Dermis microvascular lymphatic vessel endothelial cell (primary cell): ENCODE measurements at regions not wholly inside any gene's neighbourhood (a gene's known extent, or its start where the extent isn't known, plus 50 kb on each side); places are given as distances from the start of the nearest gene placed in this dataset.

Source experiments
- DNase-seq, 2 donors: peaks; one replicate each; pipeline versions ENCODE4 v3.0.0 to v3.0.0-alpha.2; 2010; ENCODE audit warnings: low read depth in 2 of 2

DNA sequence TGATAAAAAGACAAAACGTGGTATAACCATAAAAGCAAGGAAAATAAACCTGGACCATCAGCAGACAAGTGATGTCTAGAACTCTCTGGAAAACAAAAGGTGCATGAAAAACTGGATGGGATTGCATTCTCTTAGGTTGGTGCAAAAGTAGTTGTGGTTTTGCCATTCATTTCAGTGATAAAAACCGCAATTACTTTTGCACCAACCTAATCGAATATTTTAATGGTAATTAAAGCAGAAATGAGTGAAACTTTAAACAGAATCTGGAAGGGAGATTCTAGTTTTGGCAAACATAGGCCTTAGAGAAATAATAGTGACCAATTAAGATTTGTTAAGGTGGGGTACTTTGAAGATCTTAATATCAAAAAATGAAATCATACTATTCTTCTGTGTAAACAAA lies 800.8 kb upstream of the GYPC start:
- no peak for DNase-seq

DNA sequence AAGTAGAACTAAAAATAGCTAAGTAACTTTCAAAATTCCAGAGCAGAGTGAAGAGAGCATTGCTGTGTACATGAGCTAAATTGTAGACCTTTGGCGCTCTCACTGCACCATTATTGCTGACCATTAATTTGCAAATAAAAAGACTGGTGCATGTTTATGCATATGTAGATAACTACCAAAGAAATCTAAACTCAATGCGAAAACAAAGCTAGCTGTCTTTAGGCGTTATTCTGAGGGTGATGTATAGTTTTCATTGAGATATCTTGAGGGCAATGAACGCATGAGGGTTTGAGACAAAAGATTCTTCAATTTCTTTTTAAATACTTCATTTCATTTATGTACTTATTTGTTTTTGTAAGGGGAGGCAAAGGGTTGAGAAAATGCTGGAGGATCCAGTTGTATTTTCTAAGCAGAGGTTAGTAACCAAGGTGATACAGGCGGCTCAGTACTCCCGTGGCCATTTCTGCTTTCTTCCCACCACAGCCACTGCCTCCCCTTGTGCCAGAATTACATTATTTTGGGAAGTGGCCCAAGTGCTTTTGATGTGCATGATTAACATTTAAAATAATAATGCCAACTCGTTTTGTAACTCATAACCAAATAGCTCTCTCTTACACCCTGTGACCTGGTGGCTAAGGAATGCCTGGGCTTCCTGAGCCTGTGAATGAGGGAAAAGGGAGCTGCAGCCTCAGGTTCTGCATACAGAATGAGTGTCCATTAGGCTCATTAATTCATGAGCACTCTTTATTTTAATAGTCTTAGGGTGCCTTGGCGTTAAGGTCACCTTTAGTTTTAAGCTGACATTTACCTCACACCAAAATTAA lies 797.8 kb upstream of the GYPC start:
- DNase-seq: no peak

GRCh38 chr2:125861461-125861860 lies 794.5 kb upstream of the GYPC start:
- no peak for DNase-seq

GRCh38 chr2:125867908-125868307 lies 788.0 kb upstream of the GYPC start:
- DNase-seq: no peak

- no peak for DNase-seq
These were observed 785.7 kb upstream of the GYPC start for GRCh38 chr2:125870264-125870663.

- no peak for DNase-seq
These were observed 785.2 kb upstream of the GYPC start for GRCh38 chr2:125870746-125871145.

DNA sequence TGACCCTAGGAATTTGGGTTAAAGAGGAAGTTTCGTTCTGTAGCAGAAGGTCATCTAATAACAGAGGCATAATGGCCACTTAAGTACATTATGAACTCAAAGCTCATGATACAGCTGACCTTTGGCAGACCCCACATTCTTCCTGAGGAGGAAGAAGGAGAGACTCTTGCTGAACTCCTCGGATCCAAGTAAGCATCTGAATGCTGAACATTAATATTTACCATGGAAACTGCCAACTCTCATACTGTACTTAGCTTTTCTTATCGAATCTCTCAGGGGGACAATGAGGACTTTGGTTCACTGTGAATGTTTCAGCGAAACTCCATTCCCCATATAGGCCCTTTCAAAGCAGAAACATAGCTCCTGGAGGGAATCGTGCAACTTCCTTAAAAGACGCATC lies 781.4 kb upstream of the GYPC start:
- DNase-seq: no peak

DNA sequence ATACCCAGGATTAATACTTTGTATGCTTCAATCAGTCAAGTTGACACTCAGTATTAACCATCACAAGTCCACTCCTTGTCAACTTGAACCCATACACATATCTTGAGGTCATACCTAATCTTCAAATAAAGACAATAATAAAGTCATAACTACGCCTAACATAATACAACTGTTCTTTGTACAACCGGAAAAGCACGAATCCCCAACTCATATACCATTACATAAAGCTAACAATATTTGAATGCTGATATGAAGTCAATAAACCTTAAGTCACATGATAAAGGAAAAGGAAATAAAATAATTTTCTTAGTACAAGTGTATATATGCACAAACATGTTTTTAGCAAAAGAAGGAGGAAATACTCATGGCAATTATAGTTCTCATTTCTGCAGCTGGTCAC lies 770.6 kb upstream of the GYPC start:
- DNase-seq: no peak

- DNase-seq: no peak
These were observed 769.8 kb upstream of the GYPC start for GRCh38 chr2:125886153-125886552.

- no peak for DNase-seq
These were observed 754.7 kb upstream of the GYPC start for GRCh38 chr2:125901278-125901677.

- DNase-seq: no peak
These were observed 729.9 kb upstream of the GYPC start for GRCh38 chr2:125925891-125926546.

- no peak for DNase-seq
These were observed 720.4 kb upstream of the GYPC start for GRCh38 chr2:125935559-125935958.

GRCh38 chr2:125942585-125943424 lies 713.2 kb upstream of the GYPC start:
- DNase-seq: no peak

DNA sequence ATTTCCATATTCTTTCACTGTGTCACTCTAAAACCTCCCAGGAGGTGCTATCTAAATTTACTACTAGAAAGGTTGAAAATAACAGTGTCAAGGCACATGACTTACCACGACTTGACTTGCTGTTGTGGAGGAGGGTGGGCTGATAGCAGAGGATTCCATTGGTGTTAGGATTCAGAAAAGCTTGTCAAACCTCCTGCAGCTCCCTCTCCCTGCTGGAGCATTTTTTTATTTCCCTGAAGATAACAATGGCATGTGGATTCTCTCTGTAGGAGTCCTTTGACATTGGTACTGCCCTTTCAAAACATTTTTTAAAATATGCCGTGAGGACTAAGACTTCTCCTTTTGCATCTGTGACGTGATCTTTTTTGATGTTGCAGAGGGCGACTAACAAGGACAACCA lies 696.9 kb upstream of the GYPC start:
- no peak for DNase-seq

- no peak for DNase-seq
These were observed 694.2 kb upstream of the GYPC start for GRCh38 chr2:125961739-125962138.

DNA sequence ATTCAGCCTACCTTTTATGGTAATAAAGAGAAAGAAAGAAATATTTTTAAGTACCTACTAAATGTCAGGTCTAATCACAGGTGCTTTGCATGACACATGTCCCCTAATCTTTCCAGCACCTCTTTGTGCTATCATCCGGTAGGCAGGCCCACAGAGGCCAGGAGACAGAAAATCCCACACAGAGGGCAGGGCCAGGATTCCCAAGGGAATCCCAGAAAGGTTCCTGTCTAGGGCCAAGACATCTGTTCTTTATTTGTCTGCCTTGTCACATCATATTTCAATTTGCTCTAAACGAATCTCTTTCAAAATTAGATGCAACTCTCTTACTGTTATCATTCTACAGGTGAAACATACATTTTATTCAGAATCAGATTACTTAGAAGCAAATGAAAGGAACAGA lies 676.1 kb upstream of the GYPC start:
- no peak for DNase-seq

DNA sequence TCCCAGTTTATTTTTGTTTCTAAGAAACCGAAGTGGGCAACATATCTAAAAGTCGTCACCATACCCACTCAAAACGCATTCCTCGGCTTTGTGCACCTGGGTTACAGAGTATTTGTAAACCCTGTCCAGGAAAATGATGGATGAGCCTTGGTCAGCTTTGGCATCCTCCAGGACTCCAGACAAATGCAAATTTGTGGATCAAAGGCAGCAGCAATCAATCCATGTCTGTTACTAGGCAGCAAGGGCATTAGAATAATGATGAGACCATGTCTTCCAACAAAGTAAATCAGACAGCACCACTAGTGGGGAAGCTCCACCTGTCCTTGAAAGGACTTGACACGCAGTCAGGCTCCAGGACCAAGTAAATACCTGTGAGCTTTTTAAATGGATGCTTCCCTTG lies 672.6 kb upstream of the GYPC start:
- DNase-seq: no peak

- no peak for DNase-seq
These were observed 626.6 kb upstream of the GYPC start for GRCh38 chr2:126029316-126029715.

DNA sequence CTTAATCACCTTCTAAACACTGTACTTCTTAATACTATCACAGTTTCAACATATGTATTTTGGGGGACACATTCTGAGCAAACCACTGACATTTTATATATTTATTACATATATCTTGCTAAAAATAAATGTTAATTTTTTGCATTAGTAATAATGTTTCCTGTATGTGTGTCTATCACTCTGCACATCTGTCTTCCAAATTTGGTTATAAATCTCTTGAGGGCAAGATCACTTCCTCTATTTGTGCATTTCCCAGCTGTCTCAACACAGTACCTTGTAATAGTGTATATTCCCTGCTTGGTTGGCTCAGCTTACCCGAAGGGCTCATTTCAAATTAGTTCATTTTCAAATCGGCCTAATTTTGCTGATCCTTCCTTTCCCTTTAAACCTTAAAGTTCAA lies 617.1 kb upstream of the GYPC start:
- DNase-seq: no peak

GRCh38 chr2:126041391-126042047 lies 614.4 kb upstream of the GYPC start:
- DNase-seq: no peak

DNA sequence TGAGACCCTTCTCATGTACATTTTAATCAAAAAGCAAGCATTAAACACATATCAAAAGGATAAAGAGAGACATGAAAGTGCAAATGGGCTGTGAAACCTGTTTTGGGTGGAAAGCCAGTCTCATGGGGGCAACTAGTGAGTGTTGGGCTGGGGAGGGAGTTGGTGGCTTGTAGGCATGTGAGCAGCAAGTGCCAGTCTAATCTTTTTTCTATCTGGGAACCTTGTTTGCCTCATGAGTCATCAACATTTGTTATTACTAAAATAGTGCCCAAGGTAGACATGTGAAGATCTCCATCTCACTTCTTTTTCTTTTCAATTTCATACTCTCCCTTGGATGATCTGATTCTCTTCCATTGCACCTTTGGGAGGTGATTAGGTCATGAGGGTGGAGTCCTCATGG lies 613.9 kb upstream of the GYPC start:
- no peak for DNase-seq

DNA sequence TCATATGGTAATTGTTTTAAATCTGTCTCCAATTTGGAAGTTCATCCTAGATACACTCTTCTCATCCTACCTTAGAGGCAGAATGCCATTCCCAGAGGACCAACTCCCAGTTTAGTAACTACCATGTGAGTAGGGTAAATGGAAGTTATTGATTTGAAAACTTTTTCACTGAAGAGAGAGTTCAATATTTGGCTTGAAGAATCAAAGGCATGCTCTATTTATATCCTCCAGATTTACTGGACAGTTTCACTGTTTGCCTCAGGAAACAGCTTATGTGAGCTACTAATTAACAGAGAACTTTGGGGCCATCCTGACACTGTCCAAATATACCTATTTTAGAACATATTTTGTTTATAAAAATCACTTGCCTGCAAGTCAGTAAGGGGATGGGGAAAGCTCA lies 607.2 kb upstream of the GYPC start:
- no peak for DNase-seq
